ENCODE measurements at regions not wholly inside any gene's neighbourhood (a gene's known extent, or its start where the extent isn't known, plus 50 kb on each side); places are given as distances from the start of the nearest gene placed in this dataset.

DNA sequence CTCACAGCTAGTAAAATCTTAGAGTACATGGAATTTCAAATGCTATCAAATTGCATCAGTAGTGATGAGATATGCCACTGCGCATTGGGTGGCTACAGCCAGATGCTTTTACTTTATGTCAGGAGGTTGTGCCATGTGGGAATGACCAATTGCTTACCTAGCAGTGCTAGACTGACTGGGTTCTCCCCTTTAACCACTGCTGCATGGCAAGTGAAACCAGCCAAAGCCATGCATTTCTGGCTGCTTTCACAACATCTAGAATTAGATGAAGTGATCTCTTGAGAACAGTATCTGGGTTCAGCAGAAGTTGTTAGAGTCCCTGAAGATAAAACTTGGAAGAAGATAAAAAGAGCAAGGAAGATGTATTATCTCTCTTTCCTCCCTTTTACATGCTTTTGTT is 1174.2 kb upstream of the CDH2 start:
- in situ Hi-C loops (cut with HindIII; ENCODE audit: low pct_unique_long_range_greater_than_20kb, low sequenced_read_pairs) (no loop called here), intact Hi-C loops (cut with micrococcal nuclease; ENCODE audit: unreplicated experiment) (no loop called here)
- no peaks in the 10 kb centered on the region for H3K9me3 ChIP-seq (ENCODE audit: control insufficient read depth, insufficient read depth, low read depth, low read length)
- no peaks in the 10 kb centered on the region for H3K4me1 ChIP-seq (ENCODE audit: control insufficient read depth, insufficient read depth, low read length)
- no peaks in the 10 kb centered on the region for H3K27me3 ChIP-seq (ENCODE audit: control insufficient read depth, insufficient read depth, low read length)
- H3K36me3 ChIP-seq (ENCODE audit: control insufficient read depth, insufficient read depth, low read length) = no peaks in the 10 kb centered on the region
- DNase-seq (ENCODE audit: low read depth, low spot score) (no peak), ATAC-seq (no peak)
- no TSS peak for BruUV-seq (replicated peaks)
- no peak overlapping the region for H3K27ac ChIP-seq (ENCODE audit: low read length)
- CTCF ChIA-PET = no interaction called here
- no peak overlapping the region for H3K4me3 ChIP-seq (ENCODE audit: low read depth in 2 of 2, low read length in 2 of 2)
- POLR2A ChIA-PET = no interaction called here
- TF ChIP-seq, protein P1, sequence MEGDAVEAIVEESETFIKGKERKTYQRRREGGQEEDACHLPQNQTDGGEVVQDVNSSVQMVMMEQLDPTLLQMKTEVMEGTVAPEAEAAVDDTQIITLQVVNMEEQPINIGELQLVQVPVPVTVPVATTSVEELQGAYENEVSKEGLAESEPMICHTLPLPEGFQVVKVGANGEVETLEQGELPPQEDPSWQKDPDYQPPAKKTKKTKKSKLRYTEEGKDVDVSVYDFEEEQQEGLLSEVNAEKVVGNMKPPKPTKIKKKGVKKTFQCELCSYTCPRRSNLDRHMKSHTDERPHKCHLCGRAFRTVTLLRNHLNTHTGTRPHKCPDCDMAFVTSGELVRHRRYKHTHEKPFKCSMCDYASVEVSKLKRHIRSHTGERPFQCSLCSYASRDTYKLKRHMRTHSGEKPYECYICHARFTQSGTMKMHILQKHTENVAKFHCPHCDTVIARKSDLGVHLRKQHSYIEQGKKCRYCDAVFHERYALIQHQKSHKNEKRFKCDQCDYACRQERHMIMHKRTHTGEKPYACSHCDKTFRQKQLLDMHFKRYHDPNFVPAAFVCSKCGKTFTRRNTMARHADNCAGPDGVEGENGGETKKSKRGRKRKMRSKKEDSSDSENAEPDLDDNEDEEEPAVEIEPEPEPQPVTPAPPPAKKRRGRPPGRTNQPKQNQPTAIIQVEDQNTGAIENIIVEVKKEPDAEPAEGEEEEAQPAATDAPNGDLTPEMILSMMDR (IDR thresholded peaks at IDR 0.05) = no peak
- TF ChIP-seq SIN3A (IDR thresholded peaks at IDR 0.05; ENCODE audit: borderline replicate concordance, insufficient read depth, low read depth, low read length) (no peak), TCF7L2 (IDR thresholded peaks at IDR 0.05; ENCODE audit: low read depth, low read length) (no peak), POLR2AphosphoS5 (IDR thresholded peaks at IDR 0.05; ENCODE audit: low read depth, low read length) (no peak), REST (IDR thresholded peaks at IDR 0.05; ENCODE audit: insufficient read depth in 1 of 2, low read depth in 2 of 2, low read length in 1 of 2) (no peak)

DNA sequence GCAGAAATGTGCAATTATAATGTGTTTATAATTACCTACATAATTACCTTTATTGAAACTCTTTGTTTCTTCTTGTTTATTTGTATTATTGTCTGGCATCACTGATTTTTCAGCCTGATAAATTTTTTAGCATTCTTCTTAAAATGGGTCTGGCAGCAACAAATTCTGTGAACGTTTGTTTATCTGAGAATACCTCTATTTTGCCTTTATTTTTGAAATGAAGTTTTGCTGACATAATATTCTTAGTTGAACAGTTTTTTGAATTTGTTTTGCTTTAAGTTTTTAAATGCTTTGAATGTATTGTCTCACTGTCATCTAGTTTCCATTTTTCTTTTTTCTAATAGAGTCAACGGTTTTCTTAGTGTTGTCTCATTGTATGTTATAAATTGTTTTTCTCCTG is 1152.0 kb upstream of the CDH2 start:
- in situ Hi-C loops (cut with HindIII; ENCODE audit: low pct_unique_long_range_greater_than_20kb, low sequenced_read_pairs) (no loop called here), intact Hi-C loops (cut with micrococcal nuclease; ENCODE audit: unreplicated experiment) (no loop called here)
- Histone ChIP-seq H3K4me1 (ENCODE audit: control insufficient read depth, insufficient read depth, low read length) (no peaks in the 10 kb centered on the region), H3K9me3 (ENCODE audit: control insufficient read depth, insufficient read depth, low read depth, low read length) (no peaks in the 10 kb centered on the region), H3K4me3 (ENCODE audit: low read depth in 2 of 2, low read length in 2 of 2) (no peak overlapping the region), H3K27ac (ENCODE audit: low read length) (no peak overlapping the region), H3K36me3 (ENCODE audit: control insufficient read depth, insufficient read depth, low read length) (no peaks in the 10 kb centered on the region), H3K27me3 (ENCODE audit: control insufficient read depth, insufficient read depth, low read length) (no peaks in the 10 kb centered on the region)
- ChIA-PET CTCF (no interaction called here), POLR2A (no interaction called here)
- TF ChIP-seq, protein P1 (IDR thresholded peaks at IDR 0.05) = no peak
- TF ChIP-seq POLR2AphosphoS5 (IDR thresholded peaks at IDR 0.05; ENCODE audit: low read depth, low read length) (no peak), SIN3A (IDR thresholded peaks at IDR 0.05; ENCODE audit: borderline replicate concordance, insufficient read depth, low read depth, low read length) (no peak), TCF7L2 (IDR thresholded peaks at IDR 0.05; ENCODE audit: low read depth, low read length) (no peak), REST (IDR thresholded peaks at IDR 0.05; ENCODE audit: insufficient read depth in 1 of 2, low read depth in 2 of 2, low read length in 1 of 2) (no peak)
- DNase-seq (ENCODE audit: low read depth, low spot score) (no peak), ATAC-seq (no peak)
- no TSS peak for BruUV-seq (replicated peaks)

Data from Panc1 (cell line).